22Rv1 (cell line): ENCODE measurements at regions not wholly inside any gene's neighbourhood (a gene's known extent, or its start where the extent isn't known, plus 50 kb on each side); places are given as distances from the start of the nearest gene placed in this dataset.

ENCODE experiments used
- CTCF ChIP-seq: fragments of 450-650 bp; IDR thresholded peaks from 2 replicates; pipeline ENCODE4 v1.5.1; 2017; ENCODE audit warnings: mild to moderate bottlenecking
- ZFX ChIP-seq: fragments of 450-650 bp; IDR thresholded peaks from 2 replicates; pipeline ENCODE4 v1.6.1; 2017; ENCODE audit warnings: antibody characterized with exemption, borderline replicate concordance

- no peak for TF ChIP-seq CTCF
- no peak for TF ChIP-seq ZFX
These were observed 916.0 kb upstream of the CELF4 start for GRCh38 chr18:38481576-38481975.
